HEK293 (cell line): ENCODE measurements at regions not wholly inside any gene's neighbourhood (a gene's known extent, or its start where the extent isn't known, plus 50 kb on each side); places are given as distances from the start of the nearest gene placed in this dataset.

Source experiments
- CTCF ChIP-seq: fragments of 450-650 bp; formaldehyde crosslinking; IDR thresholded peaks from 2 replicates; pipeline ENCODE4 v1.5.1; 2016; ENCODE audit warnings: missing biosample characterization, missing genetic modification characterization
- ZNF239 ChIP-seq: fragments of 450-650 bp; formaldehyde crosslinking; IDR thresholded peaks from 2 replicates; pipeline ENCODE4 v1.5.1; 2016; ENCODE audit warnings: missing biosample characterization, missing genetic modification characterization
- ZSCAN30 ChIP-seq: fragments of 450-650 bp; IDR thresholded peaks from 2 replicates; pipeline ENCODE4 v1.5.1; 2018; ENCODE audit warnings: missing biosample characterization, mild to moderate bottlenecking, missing genetic modification characterization, moderate library complexity

GRCh38 chr6:9398767-9399373 is 963.5 kb upstream of the SLC35B3 start:
- TF ChIP-seq ZNF239, result no peak
- TF ChIP-seq CTCF (tag by site-specific recombination), result no peak
- TF ChIP-seq ZSCAN30 (tag by site-specific recombination), result no peak
